ENCODE measurements at regions not wholly inside any gene's neighbourhood (a gene's known extent, or its start where the extent isn't known, plus 50 kb on each side); places are given as distances from the start of the nearest gene placed in this dataset.

- intact Hi-C loops (cut with DNase I; ENCODE audit: low total_unique reads) = loop anchor here (10.0 kb wide), 1 partner anchor 49 kb away; no protein-coding TSS in a partner anchor
Measured at GRCh38 chr1:229985613-229986010, 81.4 kb upstream of the GALNT2 start.

GRCh38 chr1:229986737-229987337 lies 80.2 kb upstream of the GALNT2 start:
- intact Hi-C loops (cut with DNase I; ENCODE audit: low total_unique reads) (loop anchor here (10.0 kb wide), 1 partner anchor 48 kb away; no protein-coding TSS in a partner anchor), in situ Hi-C loops (cut with MboI; ENCODE audit: low sequenced_read_pairs in 4 of 4) (loop anchor here in 1 of 4 donors (25.0 kb wide), 1 partner anchor 325 kb away; no protein-coding TSS in a partner anchor)
- no peak for DNase-seq
- Histone ChIP-seq H3K4me3 (no peak overlapping the region), H3K36me3 (no peaks in the 10 kb centered on the region), H3K27ac (no peak overlapping the region), H3K4me1 (peaks cover 13 to 28% of the 10 kb centered on the region in 2 donors), H3K27me3 (no peaks in the 10 kb centered on the region), H3K9me3 (no peaks in the 10 kb centered on the region)
- TF ChIP-seq POLR2A (IDR thresholded peaks at IDR 0.05) (no peak), CTCF (IDR thresholded peaks at IDR 0.05 in 4 of 5, conservative IDR thresholded peaks at IDR 0.05 in 1 of 5) (no peak)
- ATAC-seq = no peak

More at GRCh38 chr1:229985613-229986010, 81.4 kb upstream of the GALNT2 start:
- Histone ChIP-seq H3K27ac (no peak overlapping the region), H3K4me3 (no peak overlapping the region), H3K4me1 (peaks cover 10 to 17% of the 10 kb centered on the region in 2 donors), H3K27me3 (no peaks in the 10 kb centered on the region), H3K9me3 (no peaks in the 10 kb centered on the region), H3K36me3 (no peaks in the 10 kb centered on the region)
- TF ChIP-seq POLR2A (IDR thresholded peaks at IDR 0.05) (no peak), CTCF (IDR thresholded peaks at IDR 0.05 in 4 of 5, conservative IDR thresholded peaks at IDR 0.05 in 1 of 5) (no peak)
- in situ Hi-C loops (cut with MboI; ENCODE audit: low sequenced_read_pairs in 4 of 4) = loop anchor here in 1 of 4 donors (25.0 kb wide), 1 partner anchor 323 kb away; no protein-coding TSS in a partner anchor
- DNase-seq (no peak), ATAC-seq (no peak)

- TF ChIP-seq POLR2A (IDR thresholded peaks at IDR 0.05) (no peak), CTCF (IDR thresholded peaks at IDR 0.05 in 4 of 5, conservative IDR thresholded peaks at IDR 0.05 in 1 of 5) (no peak)
- Histone ChIP-seq H3K4me1 (peaks cover 17 to 33% of the 10 kb centered on the region in 2 donors), H3K4me3 (no peak overlapping the region), H3K27ac (no peak overlapping the region), H3K27me3 (no peaks in the 10 kb centered on the region), H3K9me3 (no peaks in the 10 kb centered on the region), H3K36me3 (no peaks in the 10 kb centered on the region)
- DNase-seq (no peak), ATAC-seq (no peak)
- in situ Hi-C loops (cut with MboI; ENCODE audit: low sequenced_read_pairs in 4 of 4) = loop anchor here in 1 of 4 donors (25.0 kb wide), 1 partner anchor 326 kb away; no protein-coding TSS in a partner anchor
- intact Hi-C loops (cut with DNase I; ENCODE audit: low total_unique reads) = loop anchor here (10.0 kb wide), 1 partner anchor 47 kb away; no protein-coding TSS in a partner anchor
Measured at GRCh38 chr1:229987953-229988352, 79.1 kb upstream of the GALNT2 start.

GRCh38 chr1:229988534-229988933 lies 78.5 kb upstream of the GALNT2 start:
- TF ChIP-seq CTCF (IDR thresholded peaks at IDR 0.05 in 4 of 5, conservative IDR thresholded peaks at IDR 0.05 in 1 of 5) = no peak
- TF ChIP-seq POLR2A (IDR thresholded peaks at IDR 0.05) = no peak
- peak in 1 of 2 donors; percentile 43 for ATAC-seq
- in situ Hi-C loops (cut with MboI; ENCODE audit: low sequenced_read_pairs in 4 of 4) (loop anchor here in 1 of 4 donors (25.0 kb wide), 1 partner anchor 326 kb away; no protein-coding TSS in a partner anchor), intact Hi-C loops (cut with DNase I; ENCODE audit: low total_unique reads) (loop anchor here (10.0 kb wide), 1 partner anchor 46 kb away; no protein-coding TSS in a partner anchor)
- Histone ChIP-seq H3K36me3 (no peaks in the 10 kb centered on the region), H3K4me3 (no peak overlapping the region), H3K27ac (no peak overlapping the region), H3K9me3 (no peaks in the 10 kb centered on the region), H3K27me3 (no peaks in the 10 kb centered on the region), H3K4me1 (peaks cover 17 to 33% of the 10 kb centered on the region in 2 donors)
- DNase-seq = no peak
